SK-N-SH (cell line): ENCODE measurements at regions not wholly inside any gene's neighbourhood (a gene's known extent, or its start where the extent isn't known, plus 50 kb on each side); places are given as distances from the start of the nearest gene placed in this dataset.

Experiments used
- ELF1 ChIP-seq: IDR thresholded peaks from 2 replicates; pipeline ENCODE4 v1.4.0; 2012
- MXI1 ChIP-seq: IDR thresholded peaks from 2 replicates; pipeline ENCODE4 v1.6.1; 2012; ENCODE audit warnings: mild to moderate bottlenecking, low read depth, low read length, improper control_type of control experiment
- SIN3A ChIP-seq: IDR thresholded peaks from 2 replicates; pipeline ENCODE4 v1.6.1; 2012; ENCODE audit warnings: low read depth, mild to moderate bottlenecking, low read length, moderate library complexity, borderline replicate concordance
- YY1 ChIP-seq: IDR thresholded peaks from 2 replicates; pipeline ENCODE4 v1.4.0; 2012; ENCODE audit warnings: low read depth, mild to moderate bottlenecking

- TF ChIP-seq MXI1 (no peak), YY1 (no peak), SIN3A (no peak), ELF1 (no peak)
Observed at GRCh38 chr6:167696296-167696695, 130.4 kb upstream of the AFDN start.
